ENCODE measurements at regions not wholly inside any gene's neighbourhood (a gene's known extent, or its start where the extent isn't known, plus 50 kb on each side); places are given as distances from the start of the nearest gene placed in this dataset.

DNA sequence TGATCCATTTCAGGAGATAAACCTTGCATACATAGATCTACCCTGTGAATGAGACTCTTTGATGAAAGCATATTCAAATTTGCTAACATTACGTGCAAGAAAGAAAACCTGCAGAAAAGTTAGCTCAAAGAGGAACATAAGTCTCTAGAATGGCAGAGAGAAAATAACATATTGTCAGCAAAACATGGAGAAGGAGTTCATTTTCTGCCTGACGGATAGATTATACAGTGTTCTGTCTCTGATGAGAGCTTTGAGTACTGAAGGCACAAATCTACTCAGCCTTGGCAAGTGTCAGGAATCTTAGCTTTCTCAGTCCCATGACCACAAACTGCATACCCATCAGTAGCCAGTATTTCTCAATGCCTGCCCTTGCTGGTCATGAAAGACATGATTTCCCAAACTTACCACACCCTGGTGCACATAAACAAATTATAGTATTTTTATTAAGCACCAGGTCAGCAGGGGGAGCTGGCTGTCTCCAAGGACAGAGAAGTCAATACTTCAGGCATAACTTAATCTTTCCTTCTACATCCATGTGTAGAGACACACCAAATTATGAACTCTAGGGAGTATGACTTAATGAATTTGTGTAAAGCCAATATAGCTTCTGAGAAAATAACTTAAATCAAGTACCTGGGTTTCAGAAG, 401.2 kb upstream of the SOX11 start:
- Histone ChIP-seq H3K4me2 (ENCODE audit: insufficient read depth, low read length) (no peak overlapping the region), H3K27me3 (ENCODE audit: insufficient read depth, low read length) (no peaks in the 10 kb centered on the region), H3K4me3 (ENCODE audit: insufficient read depth, low read length) (no peak overlapping the region), H3K9me3 (ENCODE audit: low read depth, low read length) (peaks cover 3% of the 10 kb centered on the region), H4K20me1 (ENCODE audit: insufficient read depth, low read length) (no peaks in the 10 kb centered on the region), H2AFZ (ENCODE audit: low read length) (no peak overlapping the region), H3K27ac (ENCODE audit: low read depth, low read length) (no peak overlapping the region), H3K4me1 (ENCODE audit: insufficient read depth, low read length) (no peaks in the 10 kb centered on the region), H3K79me2 (ENCODE audit: insufficient read depth, low read length) (no peaks in the 10 kb centered on the region), H3K36me3 (ENCODE audit: insufficient read depth, low read length) (no peaks in the 10 kb centered on the region)
- no peak for TF ChIP-seq CTCF (IDR thresholded peaks at IDR 0.05; ENCODE audit: extremely low read depth, low read depth, low read length)
- DNase-seq (ENCODE audit: insufficient read length, low spot score, missing footprints): no peak

GRCh38 chr2:5304640-5305039, 387.5 kb upstream of the SOX11 start:
- no peak for TF ChIP-seq CTCF (IDR thresholded peaks at IDR 0.05; ENCODE audit: extremely low read depth, low read depth, low read length)

DNA sequence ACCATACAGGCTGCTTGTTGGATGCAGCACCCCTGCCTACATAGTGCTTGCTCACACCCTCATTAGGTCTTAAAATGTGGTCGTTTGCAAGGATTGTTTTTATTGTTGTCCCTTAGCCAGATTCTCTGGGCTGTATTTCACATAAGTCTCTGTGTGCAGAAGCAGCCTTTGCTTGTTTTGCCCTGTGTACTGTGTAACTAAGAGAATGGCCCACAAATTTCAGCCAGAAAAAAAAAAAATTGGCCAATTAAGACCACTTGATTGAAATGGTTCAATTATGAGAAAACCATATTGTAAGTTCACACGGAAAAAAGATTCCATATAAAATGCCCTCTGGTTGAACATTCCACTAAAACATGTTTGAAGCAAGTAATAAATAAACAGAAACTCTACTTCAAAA, 377.1 kb upstream of the SOX11 start:
- Histone ChIP-seq H2AFZ (ENCODE audit: low read length) (no peak overlapping the region), H4K20me1 (ENCODE audit: insufficient read depth, low read length) (no peaks in the 10 kb centered on the region), H3K27me3 (ENCODE audit: insufficient read depth, low read length) (no peaks in the 10 kb centered on the region), H3K9me3 (ENCODE audit: low read depth, low read length) (no peaks in the 10 kb centered on the region), H3K4me1 (ENCODE audit: insufficient read depth, low read length) (no peaks in the 10 kb centered on the region), H3K36me3 (ENCODE audit: insufficient read depth, low read length) (no peaks in the 10 kb centered on the region), H3K4me3 (ENCODE audit: insufficient read depth, low read length) (no peak overlapping the region), H3K4me2 (ENCODE audit: insufficient read depth, low read length) (no peak overlapping the region), H3K27ac (ENCODE audit: low read depth, low read length) (no peak overlapping the region), H3K79me2 (ENCODE audit: insufficient read depth, low read length) (no peaks in the 10 kb centered on the region)
- TF ChIP-seq CTCF (IDR thresholded peaks at IDR 0.05; ENCODE audit: extremely low read depth, low read depth, low read length): no peak
- no peak for DNase-seq (ENCODE audit: insufficient read length, low spot score, missing footprints)

More at GRCh38 chr2:5304640-5305039, 387.5 kb upstream of the SOX11 start:
- Histone ChIP-seq H3K36me3 (ENCODE audit: insufficient read depth, low read length) (no peaks in the 10 kb centered on the region), H3K9me3 (ENCODE audit: low read depth, low read length) (peaks cover 2% of the 10 kb centered on the region), H3K27me3 (ENCODE audit: insufficient read depth, low read length) (no peaks in the 10 kb centered on the region), H3K4me2 (ENCODE audit: insufficient read depth, low read length) (no peak overlapping the region), H3K4me3 (ENCODE audit: insufficient read depth, low read length) (no peak overlapping the region), H4K20me1 (ENCODE audit: insufficient read depth, low read length) (no peaks in the 10 kb centered on the region), H2AFZ (ENCODE audit: low read length) (no peak overlapping the region), H3K4me1 (ENCODE audit: insufficient read depth, low read length) (no peaks in the 10 kb centered on the region), H3K79me2 (ENCODE audit: insufficient read depth, low read length) (no peaks in the 10 kb centered on the region), H3K27ac (ENCODE audit: low read depth, low read length) (no peak overlapping the region)
- DNase-seq (ENCODE audit: insufficient read length, low spot score, missing footprints): no peak

DNA sequence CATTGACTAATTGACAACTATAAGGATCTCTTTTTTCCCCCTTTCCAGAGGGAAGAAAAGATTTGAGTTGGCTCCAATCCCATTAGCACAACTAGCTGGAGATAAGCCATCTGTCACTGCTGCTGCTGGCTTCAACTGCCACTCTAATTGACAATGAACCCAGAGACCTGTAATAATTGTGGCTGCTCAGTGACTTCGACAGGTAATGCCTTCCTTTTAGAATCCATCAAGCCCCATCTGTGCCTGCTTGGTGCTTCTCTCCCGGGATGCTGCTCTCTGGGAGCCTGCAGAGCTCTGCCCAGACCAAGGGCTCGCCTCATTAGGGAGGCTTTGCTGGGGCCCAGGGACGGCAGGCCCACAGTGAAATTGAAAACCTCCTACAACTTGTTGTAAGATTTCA, 376.7 kb upstream of the SOX11 start:
- no peaks in the 10 kb centered on the region for H3K9me3 ChIP-seq (ENCODE audit: low read depth, low read length)
- H3K36me3 ChIP-seq (ENCODE audit: insufficient read depth, low read length): no peaks in the 10 kb centered on the region
- no peak overlapping the region for H3K4me3 ChIP-seq (ENCODE audit: insufficient read depth, low read length)
- no peak overlapping the region for H2AFZ ChIP-seq (ENCODE audit: low read length)
- no peak overlapping the region for H3K4me2 ChIP-seq (ENCODE audit: insufficient read depth, low read length)
- no peak for DNase-seq (ENCODE audit: insufficient read length, low spot score, missing footprints)
- H4K20me1 ChIP-seq (ENCODE audit: insufficient read depth, low read length): no peaks in the 10 kb centered on the region
- H3K27me3 ChIP-seq (ENCODE audit: insufficient read depth, low read length): no peaks in the 10 kb centered on the region
- no peaks in the 10 kb centered on the region for H3K4me1 ChIP-seq (ENCODE audit: insufficient read depth, low read length)
- H3K27ac ChIP-seq (ENCODE audit: low read depth, low read length): no peak overlapping the region
- TF ChIP-seq CTCF (IDR thresholded peaks at IDR 0.05; ENCODE audit: extremely low read depth, low read depth, low read length): no peak
- no peaks in the 10 kb centered on the region for H3K79me2 ChIP-seq (ENCODE audit: insufficient read depth, low read length)
